Endothelial cell of umbilical vein (primary cell): ENCODE measurements at regions not wholly inside any gene's neighbourhood (a gene's known extent, or its start where the extent isn't known, plus 50 kb on each side); places are given as distances from the start of the nearest gene placed in this dataset.

Source experiments
- BruUV-seq: library from RNA; stranded (reverse); fragments of 400-500 nt; replicated peaks from 2 replicates; lab custom pipeline; 2021; lab: Mats Ljungman, UMichigan
- CTCF ChIA-PET: fragments of 300-600, 350-600 bp; sonication (Branson Sonifier 250); formaldehyde crosslinking; loops from one replicate; lab custom pipeline; 2021; ENCODE audit warnings: antibody characterized with exemption, inconsistent platforms; lab: Charles Lee
- POLR2A ChIA-PET: fragments of 300-600, 350-600 bp; sonication (Branson Sonifier 250); formaldehyde crosslinking; loops from one replicate; lab custom pipeline; 2021; ENCODE audit warnings: antibody characterized with exemption, inconsistent platforms; lab: Charles Lee
- DNase-seq: peaks from one replicate; pipeline ENCODE4 v3.0.0-alpha.2; 2011; ENCODE audit warnings: low read depth, low spot score
- FAIRE-seq: peaks from 2 replicates; lab custom pipeline; 2011; peaks lifted over from hg19 to GRCh38; lab: Jason Lieb, UNC
- H2AFZ ChIP-seq: 2 replicates; pipeline ENCODE4 v1.6.0; 2012; ENCODE audit warnings: low read depth, low read length, control low read depth, inconsistent platforms
- H3K27ac ChIP-seq: 2 replicates; pipeline ENCODE4 v1.5.1; 2011; ENCODE audit warnings: low read depth, mild to moderate bottlenecking, control low read depth, low read length, moderate library complexity; ENCODE audit not compliant: insufficient read depth
- H3K27me3 ChIP-seq, 2 experiments: 2 replicates each; pipeline versions ENCODE4 v1.6.0 to v1.6.1; 2011; ENCODE audit warnings: low read length in 2 of 2, mixed read lengths in 1 of 2; ENCODE audit not compliant: control insufficient read depth in 2 of 2, insufficient read depth in 2 of 2
- H3K36me3 ChIP-seq, 2 experiments: 2 replicates in 1 of 2; 3 replicates in 1 of 2; pipeline ENCODE4 v1.5.1; 2011; ENCODE audit warnings: low read length in 2 of 2, mild to moderate bottlenecking in 1 of 2, moderate library complexity in 1 of 2; ENCODE audit not compliant: control insufficient read depth in 2 of 2, insufficient read depth in 2 of 2; ENCODE audit errors: extremely low read depth in 1 of 2
- H3K4me1 ChIP-seq: 3 replicates; pipeline ENCODE4 v1.5.1; 2011; ENCODE audit warnings: mild to moderate bottlenecking, low read length; ENCODE audit not compliant: control insufficient read depth, insufficient read depth; ENCODE audit errors: extremely low read depth
- H3K4me2 ChIP-seq: 2 replicates; pipeline ENCODE4 v1.6.1; 2011; ENCODE audit warnings: low read length, control low read depth, mixed read lengths; ENCODE audit not compliant: insufficient read depth
- H3K4me3 ChIP-seq, 3 experiments: fragments of 200-600 bp in 1 of 3; sonication (generic), shearing (Covaris generic) in 1 of 3; replicated peaks in 1 of 3; 2 replicates each; pipeline ENCODE4 v1.5.1; 2011 to 2016; ENCODE audit warnings: control low read depth in 3 of 3, low read length in 3 of 3, mild to moderate bottlenecking in 2 of 3, inconsistent platforms in 1 of 3, low read depth in 1 of 3, moderate library complexity in 1 of 3; ENCODE audit not compliant: insufficient read depth in 1 of 3
- H3K79me2 ChIP-seq: 2 replicates; pipeline ENCODE4 v1.6.0; 2012; ENCODE audit warnings: low read length, inconsistent platforms; ENCODE audit not compliant: control insufficient read depth, insufficient read depth
- H3K9ac ChIP-seq: replicated peaks from 2 replicates; pipeline ENCODE3; 2011; ENCODE audit warnings: low read length, control low read depth; ENCODE audit not compliant: insufficient read depth; ENCODE audit errors: extremely low read depth
- H3K9me1 ChIP-seq: replicated peaks from 3 replicates; pipeline ENCODE4 v1.6.0; 2011; ENCODE audit warnings: mild to moderate bottlenecking, low read length; ENCODE audit not compliant: control insufficient read depth, insufficient read depth; ENCODE audit errors: extremely low read depth
- H3K9me3 ChIP-seq: replicated peaks from 2 replicates; pipeline ENCODE4 v1.5.1; 2012; ENCODE audit warnings: low read length, inconsistent platforms; ENCODE audit not compliant: control insufficient read depth, insufficient read depth
- H4K20me1 ChIP-seq: replicated peaks from 2 replicates; pipeline ENCODE3; 2011; ENCODE audit warnings: mild to moderate bottlenecking, low read length; ENCODE audit not compliant: control insufficient read depth, insufficient read depth; ENCODE audit errors: extremely low read depth
- EZH2 ChIP-seq: IDR thresholded peaks from 2 replicates; pipeline ENCODE4 v1.6.1; 2012; ENCODE audit warnings: borderline replicate concordance, low read depth, mild to moderate bottlenecking, moderate library complexity, low read length, inconsistent platforms; ENCODE audit not compliant: severe bottlenecking
- FOS ChIP-seq: IDR thresholded peaks from 2 replicates; pipeline ENCODE4 v1.6.1; 2011; ENCODE audit warnings: mild to moderate bottlenecking, low read length, moderate library complexity, borderline replicate concordance; ENCODE audit not compliant: insufficient read depth
- GATA2 ChIP-seq: IDR thresholded peaks from 2 replicates; pipeline ENCODE4 v1.7.0; 2011; ENCODE audit warnings: low read depth, mild to moderate bottlenecking, moderate library complexity, mixed read lengths, low read length; ENCODE audit not compliant: insufficient read length, insufficient read depth
- JUN ChIP-seq: IDR thresholded peaks from 2 replicates; pipeline ENCODE4 v1.6.1; 2011; ENCODE audit warnings: borderline replicate concordance, low read depth; ENCODE audit not compliant: insufficient read length, insufficient read depth
- MYC ChIP-seq: IDR thresholded peaks from one replicate; pipeline ENCODE4 v1.6.1; 2011; ENCODE audit warnings: mild to moderate bottlenecking, low read depth, low read length
- POLR2A ChIP-seq: IDR thresholded peaks from 2 replicates; pipeline ENCODE4 v1.6.1; 2012; ENCODE audit warnings: low read depth, mild to moderate bottlenecking, control low read depth, low read length
- POLR2AphosphoS5 ChIP-seq: IDR thresholded peaks from 2 replicates; pipeline ENCODE4 v1.6.1; 2012; ENCODE audit warnings: low read depth, mild to moderate bottlenecking, control low read depth, low read length, moderate library complexity; ENCODE audit not compliant: insufficient read depth
- dilution Hi-C: fragments of 300-500 bp; cut with MboI; formaldehyde crosslinking; loops from one replicate; pipeline ENCODE4 v1.15.0; 2019; ENCODE audit warnings: low sequenced_read_pairs; ENCODE audit not compliant: extremely low pct_ligation_motif_present
- intact Hi-C: fragments of 100-400 bp; cut with micrococcal nuclease; formaldehyde crosslinking; loops from one replicate; pipeline ENCODE4 v1.10.0; 2022
- TF ChIP-seq, protein P1 (sequence below), 2 donors: IDR thresholded peaks; 1 replicate in 1 of 2; 2 replicates in 1 of 2; pipeline ENCODE4 v1.5.1; 2011; ENCODE audit warnings: low read length in 2 of 2, mild to moderate bottlenecking in 2 of 2, moderate library complexity in 2 of 2, control low read depth in 1 of 2, inconsistent platforms in 1 of 2, low read depth in 1 of 2; ENCODE audit not compliant: insufficient read depth in 1 of 2; ENCODE audit errors: extremely low read depth in 1 of 2
- TF ChIP-seq, protein P2 (sequence below): IDR thresholded peaks from 2 replicates; pipeline ENCODE4 v1.6.1; 2011; ENCODE audit not compliant: insufficient read depth, insufficient read length

DNA sequence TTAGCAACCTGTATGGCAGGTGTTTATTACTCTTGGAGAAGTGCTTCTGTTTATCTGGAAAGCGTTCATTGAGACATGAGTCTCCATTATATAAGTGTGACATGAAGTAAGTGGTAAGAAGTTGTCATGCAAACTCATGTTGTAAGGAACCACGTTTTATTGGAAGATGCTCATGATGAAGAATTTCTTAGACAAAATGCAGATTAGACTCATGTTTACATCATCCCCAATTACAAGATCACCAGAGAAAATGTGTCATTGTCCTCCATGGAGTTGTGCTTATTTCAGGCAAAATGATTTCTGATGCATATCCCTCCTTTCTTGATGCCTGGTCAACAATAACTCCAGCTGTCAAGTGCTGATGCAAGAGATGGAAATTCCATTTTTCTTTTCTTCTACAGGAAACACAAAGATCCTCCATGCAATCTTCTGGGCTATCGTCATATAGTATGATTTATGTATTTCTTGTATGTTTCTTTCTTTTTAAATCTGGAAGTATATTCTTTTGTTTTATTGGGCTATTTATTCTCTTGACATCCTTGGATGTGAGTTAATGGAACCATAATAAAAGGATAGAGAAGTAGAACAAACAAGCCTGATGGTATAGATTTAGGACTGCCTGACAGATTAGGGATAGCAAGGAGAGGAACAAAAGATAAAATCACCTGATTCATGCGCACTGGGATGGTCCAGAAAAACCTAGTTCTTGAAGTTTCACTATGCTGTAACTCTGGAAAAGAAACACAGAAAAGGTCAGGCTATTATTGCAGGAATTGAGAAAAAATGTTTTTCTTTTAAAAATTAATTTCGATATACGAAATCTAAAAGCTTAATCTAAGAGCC is 50.7 kb upstream of the DIAPH3 start:
- Histone ChIP-seq H3K4me2 (no peak overlapping the region), H3K4me1 (no peaks in the 10 kb centered on the region), H3K36me3 (no peaks in the 10 kb centered on the region), H3K27ac (no peak overlapping the region), H2AFZ (no peak overlapping the region), H3K9me3 (no peaks in the 10 kb centered on the region), H4K20me1 (no peaks in the 10 kb centered on the region), H3K79me2 (no peaks in the 10 kb centered on the region), H3K9me1 (no peaks in the 10 kb centered on the region), H3K27me3 (peaks cover 4 to 8% of the 10 kb centered on the region in 2 experiments), H3K9ac (no peak overlapping the region), H3K4me3 (no peak overlapping the region)
- ChIA-PET POLR2A (no interaction called here), CTCF (interaction anchor here (1.8 kb wide), 1 partner anchor 12 kb away, joined by 4 read pairs; no protein-coding TSS in a partner anchor)
- no TSS peak for BruUV-seq
- FAIRE-seq (peak; percentile 18), DNase-seq (no peak)
- dilution Hi-C loops (no loop called here), intact Hi-C loops (no loop called here)
- TF ChIP-seq, protein P1, sequence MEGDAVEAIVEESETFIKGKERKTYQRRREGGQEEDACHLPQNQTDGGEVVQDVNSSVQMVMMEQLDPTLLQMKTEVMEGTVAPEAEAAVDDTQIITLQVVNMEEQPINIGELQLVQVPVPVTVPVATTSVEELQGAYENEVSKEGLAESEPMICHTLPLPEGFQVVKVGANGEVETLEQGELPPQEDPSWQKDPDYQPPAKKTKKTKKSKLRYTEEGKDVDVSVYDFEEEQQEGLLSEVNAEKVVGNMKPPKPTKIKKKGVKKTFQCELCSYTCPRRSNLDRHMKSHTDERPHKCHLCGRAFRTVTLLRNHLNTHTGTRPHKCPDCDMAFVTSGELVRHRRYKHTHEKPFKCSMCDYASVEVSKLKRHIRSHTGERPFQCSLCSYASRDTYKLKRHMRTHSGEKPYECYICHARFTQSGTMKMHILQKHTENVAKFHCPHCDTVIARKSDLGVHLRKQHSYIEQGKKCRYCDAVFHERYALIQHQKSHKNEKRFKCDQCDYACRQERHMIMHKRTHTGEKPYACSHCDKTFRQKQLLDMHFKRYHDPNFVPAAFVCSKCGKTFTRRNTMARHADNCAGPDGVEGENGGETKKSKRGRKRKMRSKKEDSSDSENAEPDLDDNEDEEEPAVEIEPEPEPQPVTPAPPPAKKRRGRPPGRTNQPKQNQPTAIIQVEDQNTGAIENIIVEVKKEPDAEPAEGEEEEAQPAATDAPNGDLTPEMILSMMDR (IDR thresholded peaks at IDR 0.05; ENCODE audit: extremely low read depth in 1 of 2, insufficient read depth in 1 of 2, low read depth in 1 of 2, low read length in 2 of 2), result no peak
- TF ChIP-seq, protein P2, sequence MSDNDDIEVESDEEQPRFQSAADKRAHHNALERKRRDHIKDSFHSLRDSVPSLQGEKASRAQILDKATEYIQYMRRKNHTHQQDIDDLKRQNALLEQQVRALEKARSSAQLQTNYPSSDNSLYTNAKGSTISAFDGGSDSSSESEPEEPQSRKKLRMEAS, result no peak
- no peak for TF ChIP-seq FOS

DNA sequence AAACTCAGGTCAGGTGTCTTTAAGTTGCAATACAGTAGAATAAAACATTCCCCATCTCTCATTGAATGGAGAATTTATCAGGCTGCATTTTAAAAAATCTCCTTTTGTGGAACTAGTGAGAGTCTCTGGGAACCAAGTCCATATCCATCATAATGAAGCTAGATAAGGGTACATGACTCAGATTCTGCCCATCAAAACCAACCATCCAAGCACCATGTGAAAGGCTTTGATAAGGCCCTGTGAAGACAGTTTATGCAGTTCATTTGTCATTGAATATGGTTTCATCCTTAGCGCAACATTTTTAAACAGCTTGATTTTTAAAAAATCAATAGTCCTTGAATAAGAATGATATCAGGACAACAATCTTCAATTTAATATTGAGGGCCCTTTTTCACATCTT is 56.3 kb upstream of the DIAPH3 start:
- no peaks in the 10 kb centered on the region for H4K20me1 ChIP-seq
- dilution Hi-C loops, result no loop called here
- no peak overlapping the region for H3K27ac ChIP-seq
- no peak overlapping the region for H2AFZ ChIP-seq
- no peaks in the 10 kb centered on the region for H3K79me2 ChIP-seq
- H3K9me1 ChIP-seq, result no peaks in the 10 kb centered on the region
- H3K9ac ChIP-seq, result no peak overlapping the region
- no peaks in the 10 kb centered on the region for H3K9me3 ChIP-seq
- ChIA-PET CTCF (no interaction called here), POLR2A (no interaction called here)
- no peak for DNase-seq
- H3K36me3 ChIP-seq, result no peaks in the 10 kb centered on the region
- no peaks in the 10 kb centered on the region for H3K4me1 ChIP-seq
- intact Hi-C loops, result no loop called here
- peaks cover 0 to 3% of the 10 kb centered on the region in 2 experiments for H3K27me3 ChIP-seq
- TF ChIP-seq POLR2A (no peak), POLR2AphosphoS5 (no peak), GATA2 (no peak), JUN (no peak), FOS (no peak), EZH2 (no peak), MYC (no peak)
- TF ChIP-seq, protein P1 (IDR thresholded peaks at IDR 0.05; ENCODE audit: extremely low read depth in 1 of 2, insufficient read depth in 1 of 2, low read depth in 1 of 2, low read length in 2 of 2), result no peak
- TF ChIP-seq, protein P2, result no peak
- BruUV-seq, result no TSS peak
- H3K4me3 ChIP-seq, result no peak overlapping the region
- H3K4me2 ChIP-seq, result no peak overlapping the region
- no peak for FAIRE-seq
